ENCODE measurements at regions not wholly inside any gene's neighbourhood (a gene's known extent, or its start where the extent isn't known, plus 50 kb on each side); places are given as distances from the start of the nearest gene placed in this dataset.

DNA sequence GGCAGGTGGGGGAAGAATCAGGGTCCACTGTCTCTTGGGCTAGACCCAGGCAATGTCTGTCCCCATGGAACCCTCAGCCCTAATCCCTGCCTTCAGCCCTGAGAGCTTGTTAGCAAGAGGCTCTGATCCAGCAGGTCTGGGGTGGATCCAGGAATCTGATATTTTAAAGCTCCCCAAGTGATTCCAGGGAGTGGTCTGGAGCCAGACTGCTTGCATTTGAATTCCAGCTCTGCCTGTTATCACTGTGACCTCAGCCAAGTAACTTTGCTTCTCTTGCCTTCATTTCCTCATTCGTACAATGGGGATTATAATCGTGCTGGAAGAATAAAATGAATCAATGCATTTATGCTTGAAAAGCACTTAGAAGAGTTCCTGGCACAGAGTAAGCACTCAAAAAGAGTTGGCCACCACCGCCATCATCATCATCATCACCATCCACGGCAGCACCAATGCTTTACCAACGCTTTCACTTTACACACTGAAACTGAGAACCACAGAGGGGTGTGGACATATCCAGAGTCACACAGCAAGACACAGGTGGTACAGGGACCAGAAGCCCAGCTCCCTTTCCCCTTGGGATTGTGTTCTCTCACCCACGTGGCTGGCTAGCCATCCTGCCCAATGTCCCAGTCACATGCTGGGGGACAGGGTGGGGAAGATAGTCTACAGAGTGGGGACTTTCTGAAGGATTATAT, 75.7 kb upstream of the RALY start:
- TF ChIP-seq POLR2A (IDR thresholded peaks at IDR 0.05) (no peak), POLR2AphosphoS5 (IDR thresholded peaks at IDR 0.05) (no peak)
- TF ChIP-seq, protein P1, sequence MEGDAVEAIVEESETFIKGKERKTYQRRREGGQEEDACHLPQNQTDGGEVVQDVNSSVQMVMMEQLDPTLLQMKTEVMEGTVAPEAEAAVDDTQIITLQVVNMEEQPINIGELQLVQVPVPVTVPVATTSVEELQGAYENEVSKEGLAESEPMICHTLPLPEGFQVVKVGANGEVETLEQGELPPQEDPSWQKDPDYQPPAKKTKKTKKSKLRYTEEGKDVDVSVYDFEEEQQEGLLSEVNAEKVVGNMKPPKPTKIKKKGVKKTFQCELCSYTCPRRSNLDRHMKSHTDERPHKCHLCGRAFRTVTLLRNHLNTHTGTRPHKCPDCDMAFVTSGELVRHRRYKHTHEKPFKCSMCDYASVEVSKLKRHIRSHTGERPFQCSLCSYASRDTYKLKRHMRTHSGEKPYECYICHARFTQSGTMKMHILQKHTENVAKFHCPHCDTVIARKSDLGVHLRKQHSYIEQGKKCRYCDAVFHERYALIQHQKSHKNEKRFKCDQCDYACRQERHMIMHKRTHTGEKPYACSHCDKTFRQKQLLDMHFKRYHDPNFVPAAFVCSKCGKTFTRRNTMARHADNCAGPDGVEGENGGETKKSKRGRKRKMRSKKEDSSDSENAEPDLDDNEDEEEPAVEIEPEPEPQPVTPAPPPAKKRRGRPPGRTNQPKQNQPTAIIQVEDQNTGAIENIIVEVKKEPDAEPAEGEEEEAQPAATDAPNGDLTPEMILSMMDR (IDR thresholded peaks at IDR 0.05) = no peak
